ENCODE measurements at regions not wholly inside any gene's neighbourhood (a gene's known extent, or its start where the extent isn't known, plus 50 kb on each side); places are given as distances from the start of the nearest gene placed in this dataset.
"Not testable (repeated sequence)": the region's sequence is repeated elsewhere in the genome, so short reads cannot be mapped to it uniquely, and the experiment has no call there.

DNA sequence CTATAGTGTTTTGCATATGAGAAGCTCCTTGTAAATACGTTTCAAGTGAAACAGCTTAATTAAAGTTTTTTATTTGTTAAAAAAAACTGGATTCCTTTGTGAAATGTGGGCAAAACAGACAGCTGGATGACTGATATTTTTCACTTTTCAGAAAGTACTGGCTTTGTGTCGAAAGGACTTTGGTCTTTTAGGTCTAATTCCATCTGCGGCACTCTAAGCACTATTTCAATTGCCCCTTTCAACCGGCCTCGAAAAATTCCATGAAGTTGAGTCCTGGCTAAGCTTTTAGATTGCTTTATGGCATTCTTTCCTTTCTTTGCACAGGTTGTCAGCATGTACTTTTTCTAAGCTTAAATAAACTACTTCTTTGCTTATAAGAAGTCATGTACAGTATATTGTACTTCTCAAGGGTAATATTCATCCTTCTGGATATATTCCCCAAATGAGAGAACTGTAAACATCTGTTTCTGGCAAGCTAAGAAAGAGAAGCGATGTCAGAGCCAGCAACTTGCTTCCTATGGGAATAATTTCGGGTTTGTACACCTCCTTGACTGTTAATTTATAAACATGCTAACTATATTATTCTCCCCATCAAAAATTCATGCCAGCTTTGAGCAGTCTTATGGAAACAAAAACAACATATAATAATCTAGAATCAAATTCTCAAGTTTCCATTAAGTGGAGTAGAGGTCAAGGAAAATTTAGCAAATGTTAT, 611.3 kb downstream of the ETNK1 start:
- no peak for DNase-seq (ENCODE audit: low spot score)
- Mint-ChIP-seq H3K9me3 (no peaks in the 10 kb centered on the region), H3K4me1 (ENCODE audit: low read depth) (no peaks in the 10 kb centered on the region), H3K27me3 (ENCODE audit: low read depth) (no peaks in the 10 kb centered on the region), H3K36me3 (ENCODE audit: low read depth) (no peaks in the 10 kb centered on the region), H3K27ac (no peak overlapping the region), H3K4me3 (ENCODE audit: low read depth) (no peak overlapping the region)
- intact Hi-C loops (cut with micrococcal nuclease): no loop called here

DNA sequence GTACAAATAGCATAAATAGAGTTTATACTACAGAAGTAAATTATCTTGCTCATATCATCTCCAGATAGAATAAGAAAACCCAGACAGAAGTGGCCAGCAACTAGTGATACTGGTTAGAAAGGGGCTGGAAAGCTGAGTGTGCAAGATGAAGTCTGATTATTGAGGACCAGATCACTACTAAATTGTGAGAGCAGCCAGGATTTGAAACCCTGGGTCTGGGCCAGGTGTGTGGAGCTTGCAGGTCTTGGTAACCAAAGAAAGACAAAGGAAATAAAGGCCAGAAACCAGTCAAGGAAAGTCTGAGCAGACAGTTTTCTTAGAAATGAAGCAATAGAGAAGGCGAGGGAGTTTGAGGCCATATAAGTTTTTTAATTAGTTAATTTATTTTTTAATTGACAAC, 611.8 kb downstream of the ETNK1 start:
- H3K4me1 Mint-ChIP-seq (ENCODE audit: low read depth): no peaks in the 10 kb centered on the region
- no peak for DNase-seq (ENCODE audit: low spot score)
- no peaks in the 10 kb centered on the region for H3K36me3 Mint-ChIP-seq (ENCODE audit: low read depth)

DNA sequence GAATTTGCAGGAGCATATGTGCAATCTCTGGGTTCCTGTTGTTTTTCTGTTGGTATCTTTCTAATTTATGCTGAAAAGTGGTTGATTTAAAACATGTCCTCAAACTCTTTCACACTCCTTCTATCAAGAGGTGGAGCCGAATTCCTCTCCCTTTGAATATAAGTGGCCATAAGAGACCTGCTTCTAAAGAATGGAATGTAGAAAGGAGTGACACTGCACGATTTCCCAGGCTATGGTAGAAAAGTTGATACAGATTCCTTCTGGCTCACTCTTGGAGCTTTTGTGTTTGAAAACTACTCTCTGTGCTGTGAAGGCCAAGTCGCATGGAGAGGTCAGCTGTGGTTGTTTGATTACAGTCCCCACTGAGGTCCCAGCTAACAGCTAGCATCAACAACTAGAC, 613.2 kb downstream of the ETNK1 start:
- intact Hi-C loops (cut with micrococcal nuclease): no loop called here

More for the DNA sequence above, 611.8 kb downstream of the ETNK1 start:
- H3K4me3 Mint-ChIP-seq (ENCODE audit: low read depth): no peak overlapping the region
- H3K27me3 Mint-ChIP-seq (ENCODE audit: low read depth): no peaks in the 10 kb centered on the region
- no peaks in the 10 kb centered on the region for H3K9me3 Mint-ChIP-seq
- H3K27ac Mint-ChIP-seq: no peak overlapping the region
- intact Hi-C loops (cut with micrococcal nuclease): no loop called here

DNA sequence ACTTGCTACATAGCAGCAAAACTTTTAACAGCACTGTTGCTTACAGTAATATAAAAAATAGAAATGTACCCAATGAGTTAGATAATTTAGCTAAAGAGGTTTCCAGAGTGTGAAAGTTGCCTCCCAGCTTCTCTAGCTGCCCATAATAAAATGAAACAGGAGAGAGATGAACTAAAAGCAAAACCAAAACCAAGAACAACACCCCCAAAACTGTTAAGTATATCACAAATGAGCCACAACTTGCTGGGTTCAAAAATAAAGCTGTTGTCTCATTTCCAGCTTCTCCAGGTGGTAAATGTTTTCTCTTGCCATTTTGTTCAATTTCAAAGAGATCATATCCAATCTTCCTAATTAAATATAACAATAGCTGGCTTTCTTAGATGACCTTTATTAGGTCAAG, 614.0 kb downstream of the ETNK1 start:
- Mint-ChIP-seq H3K4me3 (ENCODE audit: low read depth) (no peak overlapping the region), H3K9me3 (no peaks in the 10 kb centered on the region), H3K27me3 (ENCODE audit: low read depth) (no peaks in the 10 kb centered on the region), H3K4me1 (ENCODE audit: low read depth) (no peaks in the 10 kb centered on the region), H3K36me3 (ENCODE audit: low read depth) (no peaks in the 10 kb centered on the region), H3K27ac (no peak overlapping the region)
- DNase-seq (ENCODE audit: low spot score): no peak
- intact Hi-C loops (cut with micrococcal nuclease): no loop called here

More for the DNA sequence above, 613.2 kb downstream of the ETNK1 start:
- Mint-ChIP-seq H3K4me3 (ENCODE audit: low read depth) (no peak overlapping the region), H3K4me1 (ENCODE audit: low read depth) (no peaks in the 10 kb centered on the region), H3K9me3 (no peaks in the 10 kb centered on the region), H3K27ac (no peak overlapping the region), H3K27me3 (ENCODE audit: low read depth) (no peaks in the 10 kb centered on the region), H3K36me3 (ENCODE audit: low read depth) (no peaks in the 10 kb centered on the region)
- no peak for DNase-seq (ENCODE audit: low spot score)

DNA sequence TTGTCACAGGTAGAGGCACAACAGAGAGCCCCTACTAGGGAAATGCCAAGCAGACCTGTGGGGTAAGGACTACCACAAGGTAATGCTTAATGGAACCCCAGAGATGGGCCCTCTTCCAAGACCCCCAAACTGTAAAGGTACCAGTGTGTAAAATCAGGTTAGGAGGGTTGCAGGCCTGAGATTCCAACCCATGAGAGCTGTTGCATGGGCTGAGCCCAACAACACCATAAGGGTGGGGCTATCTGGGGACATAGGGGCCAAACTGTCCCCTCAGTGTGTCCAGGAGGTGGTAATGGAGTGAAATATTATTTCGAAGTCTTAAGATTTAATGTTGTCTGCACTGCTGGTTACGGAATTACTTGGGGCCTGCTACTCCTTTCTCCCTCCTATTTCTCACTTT, 620.2 kb downstream of the ETNK1 start:
- no peak for DNase-seq (ENCODE audit: low spot score)
- no peaks in the 10 kb centered on the region for H3K4me1 Mint-ChIP-seq (ENCODE audit: low read depth)
- no peak overlapping the region for H3K27ac Mint-ChIP-seq
- H3K9me3 Mint-ChIP-seq: no peaks in the 10 kb centered on the region
- intact Hi-C loops (cut with micrococcal nuclease): no loop called here
- H3K4me3 Mint-ChIP-seq (ENCODE audit: low read depth): no peak overlapping the region
- H3K36me3 Mint-ChIP-seq (ENCODE audit: low read depth): no peaks in the 10 kb centered on the region
- no peaks in the 10 kb centered on the region for H3K27me3 Mint-ChIP-seq (ENCODE audit: low read depth)

DNA sequence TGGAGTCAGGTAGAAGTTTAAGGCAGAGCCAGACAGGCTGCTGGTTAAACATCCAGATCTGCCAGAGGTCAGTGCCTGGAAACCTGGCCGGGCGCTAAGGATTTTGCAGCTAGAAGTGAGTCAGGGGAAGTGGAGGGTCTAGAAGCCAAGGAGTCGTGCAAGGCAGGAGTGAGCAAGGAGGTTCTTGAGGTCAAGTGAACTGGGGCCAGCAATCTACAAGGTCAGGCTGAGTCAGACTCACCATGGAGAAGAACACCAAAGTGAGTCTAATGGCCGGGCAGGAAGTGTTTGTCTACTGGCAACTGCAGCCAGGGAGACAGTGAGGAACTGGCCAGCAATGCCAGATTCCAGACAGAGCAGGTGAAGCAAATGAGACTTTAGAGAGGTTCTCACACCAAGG, 628.2 kb downstream of the ETNK1 start:
- H3K4me3 Mint-ChIP-seq (ENCODE audit: low read depth): no peak overlapping the region
- H3K36me3 Mint-ChIP-seq (ENCODE audit: low read depth): no peaks in the 10 kb centered on the region
- no peak overlapping the region for H3K27ac Mint-ChIP-seq
- no peaks in the 10 kb centered on the region for H3K9me3 Mint-ChIP-seq
- intact Hi-C loops (cut with micrococcal nuclease): no loop called here
- H3K4me1 Mint-ChIP-seq (ENCODE audit: low read depth): no peaks in the 10 kb centered on the region
- no peaks in the 10 kb centered on the region for H3K27me3 Mint-ChIP-seq (ENCODE audit: low read depth)
- no peak for DNase-seq (ENCODE audit: low spot score)

DNA sequence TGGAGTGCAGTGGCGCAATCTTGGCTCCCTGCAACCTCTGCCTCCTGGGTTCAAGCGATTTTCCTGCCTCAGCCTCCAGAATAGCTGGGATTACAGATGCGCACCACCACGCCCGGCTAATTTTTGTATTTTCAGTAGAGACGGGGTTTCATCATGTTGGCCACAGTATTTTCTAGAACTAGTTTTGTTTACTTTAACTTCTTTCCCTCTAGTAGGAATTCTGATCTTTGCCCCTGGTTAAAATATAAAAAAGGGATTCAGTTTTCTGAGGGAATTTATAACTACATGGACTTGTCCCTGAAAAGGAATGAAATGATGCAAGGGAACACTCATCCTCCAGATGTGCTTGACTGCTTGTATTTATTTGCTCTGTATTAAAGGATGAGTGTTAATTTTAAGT, 628.9 kb downstream of the ETNK1 start:
- H3K36me3 Mint-ChIP-seq (ENCODE audit: low read depth); H3K9me3 Mint-ChIP-seq; intact Hi-C loops (cut with micrococcal nuclease); H3K27me3 Mint-ChIP-seq (ENCODE audit: low read depth); H3K4me3 Mint-ChIP-seq (ENCODE audit: low read depth); H3K27ac Mint-ChIP-seq; DNase-seq (ENCODE audit: low spot score); H3K4me1 Mint-ChIP-seq (ENCODE audit: low read depth): not testable (repeated sequence)

DNA sequence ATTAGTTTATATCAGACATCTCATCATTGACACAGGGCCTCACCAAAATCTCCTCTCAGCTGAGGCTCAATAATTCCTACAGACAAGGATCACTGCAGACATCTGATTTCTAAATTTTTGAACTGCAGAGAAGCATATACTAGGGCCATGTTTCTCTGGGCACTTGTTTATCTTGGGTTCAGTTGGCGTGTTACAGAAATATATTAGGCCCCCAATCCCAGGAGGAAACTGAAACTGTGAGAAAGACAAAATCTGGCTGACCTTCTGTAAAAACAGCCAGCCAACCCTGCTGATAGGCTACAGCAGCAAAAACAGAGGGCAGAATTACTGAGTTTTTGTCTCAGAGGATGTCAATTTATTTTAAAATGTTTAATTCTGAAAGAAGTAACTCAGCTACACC, 634.6 kb downstream of the ETNK1 start:
- H3K4me3 Mint-ChIP-seq (ENCODE audit: low read depth): no peak overlapping the region
- no peaks in the 10 kb centered on the region for H3K4me1 Mint-ChIP-seq (ENCODE audit: low read depth)

DNA sequence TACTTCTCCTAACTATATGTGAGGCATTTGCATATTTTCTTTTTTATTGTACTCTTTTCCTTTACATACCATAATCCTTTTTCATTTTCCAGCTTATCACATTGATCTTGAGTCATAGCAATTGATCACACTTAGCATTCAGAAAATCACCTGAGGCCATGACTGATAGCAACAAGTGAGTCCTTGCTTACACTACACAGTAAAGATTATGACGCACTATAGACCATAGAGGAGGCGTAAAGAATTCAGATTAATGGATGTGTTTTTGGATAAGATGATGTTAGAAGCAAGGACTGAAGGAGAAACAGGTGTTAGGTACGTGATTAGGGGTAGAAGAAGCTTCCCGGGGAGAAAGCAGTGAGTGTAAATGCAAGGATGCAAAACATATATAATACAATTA, 637.7 kb downstream of the ETNK1 start:
- intact Hi-C loops (cut with micrococcal nuclease): no loop called here
- DNase-seq (ENCODE audit: low spot score): no peak
- no peak overlapping the region for H3K27ac Mint-ChIP-seq
- H3K27me3 Mint-ChIP-seq (ENCODE audit: low read depth): no peaks in the 10 kb centered on the region
- H3K36me3 Mint-ChIP-seq (ENCODE audit: low read depth): no peaks in the 10 kb centered on the region
- H3K4me3 Mint-ChIP-seq (ENCODE audit: low read depth): no peak overlapping the region
- no peaks in the 10 kb centered on the region for H3K4me1 Mint-ChIP-seq (ENCODE audit: low read depth)
- H3K9me3 Mint-ChIP-seq: no peaks in the 10 kb centered on the region

More for the DNA sequence above, 634.6 kb downstream of the ETNK1 start:
- no peak for DNase-seq (ENCODE audit: low spot score)
- Mint-ChIP-seq H3K36me3 (ENCODE audit: low read depth) (no peaks in the 10 kb centered on the region), H3K27me3 (ENCODE audit: low read depth) (no peaks in the 10 kb centered on the region), H3K9me3 (no peaks in the 10 kb centered on the region), H3K27ac (no peak overlapping the region)
- intact Hi-C loops (cut with micrococcal nuclease): no loop called here

DNA sequence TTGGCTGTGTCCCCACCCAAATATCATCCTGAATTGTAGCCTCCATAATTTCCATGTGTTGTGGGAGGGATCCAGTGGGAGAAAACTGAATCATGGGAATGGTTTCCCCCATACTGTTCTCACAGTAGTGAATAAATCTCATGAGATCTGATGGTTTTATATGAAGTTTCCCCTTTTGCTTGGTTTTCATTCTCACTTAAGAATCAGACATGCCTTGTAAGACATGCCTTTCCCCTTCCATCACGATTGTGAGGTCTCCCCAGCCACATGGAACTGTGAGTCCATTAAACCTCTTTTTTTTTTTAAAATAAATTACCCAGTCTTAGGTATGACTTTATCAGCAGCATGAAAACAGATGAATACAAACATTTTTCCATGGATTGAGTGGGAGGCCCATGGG, 652.9 kb downstream of the ETNK1 start:
- intact Hi-C loops (cut with micrococcal nuclease): no loop called here
- Mint-ChIP-seq H3K36me3 (ENCODE audit: low read depth) (no peaks in the 10 kb centered on the region), H3K9me3 (peaks cover 9% of the 10 kb centered on the region), H3K4me1 (ENCODE audit: low read depth) (no peaks in the 10 kb centered on the region), H3K4me3 (ENCODE audit: low read depth) (no peak overlapping the region), H3K27me3 (ENCODE audit: low read depth) (no peaks in the 10 kb centered on the region), H3K27ac (no peak overlapping the region)
- DNase-seq (ENCODE audit: low spot score): no peak

DNA sequence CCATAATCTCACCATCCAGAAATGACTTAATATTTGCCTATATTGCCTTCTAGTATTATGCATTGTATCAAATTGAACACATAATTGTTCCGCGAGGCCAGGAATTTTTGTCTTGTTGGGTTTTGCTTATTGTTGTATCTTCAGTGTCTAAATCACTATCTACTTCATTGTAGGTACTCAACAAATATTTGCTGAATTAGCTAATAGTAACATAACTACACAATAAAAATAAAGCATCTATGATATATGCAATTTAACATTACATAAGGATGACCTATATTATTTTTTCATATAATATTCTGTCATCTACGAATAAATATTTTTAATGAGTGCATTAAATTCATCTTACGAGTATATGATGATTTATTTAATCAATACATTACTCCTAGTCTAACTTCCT, 656.3 kb downstream of the ETNK1 start:
- Mint-ChIP-seq H3K36me3 (ENCODE audit: low read depth) (no peaks in the 10 kb centered on the region), H3K27me3 (ENCODE audit: low read depth) (no peaks in the 10 kb centered on the region), H3K4me3 (ENCODE audit: low read depth) (no peak overlapping the region), H3K9me3 (peaks cover 16% of the 10 kb centered on the region), H3K27ac (no peak overlapping the region), H3K4me1 (ENCODE audit: low read depth) (no peaks in the 10 kb centered on the region)
- DNase-seq (ENCODE audit: low spot score): no peak
- intact Hi-C loops (cut with micrococcal nuclease): no loop called here

DNA sequence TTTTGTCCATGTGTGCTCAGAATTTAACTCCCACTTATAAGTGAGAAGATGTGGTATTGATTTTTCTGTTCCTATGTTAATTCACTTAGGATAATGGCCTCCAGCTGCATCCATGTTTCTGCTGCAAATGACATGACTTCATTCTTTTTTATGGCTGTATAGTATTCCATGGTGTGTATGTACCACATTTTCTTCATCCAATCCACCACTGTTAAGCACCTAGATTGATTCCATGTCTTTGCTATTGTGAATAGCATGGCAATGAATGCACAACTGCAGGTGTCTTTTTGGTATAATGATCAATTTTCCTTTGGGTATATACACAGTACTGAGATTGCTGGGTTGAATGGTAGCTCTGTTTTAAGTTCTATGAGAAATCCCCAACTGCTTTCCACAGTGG, 657.7 kb downstream of the ETNK1 start:
- Mint-ChIP-seq H3K4me3 (ENCODE audit: low read depth) (no peak overlapping the region), H3K27me3 (ENCODE audit: low read depth) (no peaks in the 10 kb centered on the region), H3K4me1 (ENCODE audit: low read depth) (no peaks in the 10 kb centered on the region), H3K27ac (no peak overlapping the region), H3K36me3 (ENCODE audit: low read depth) (no peaks in the 10 kb centered on the region), H3K9me3 (peaks cover 16% of the 10 kb centered on the region)
- intact Hi-C loops (cut with micrococcal nuclease): no loop called here
- no peak for DNase-seq (ENCODE audit: low spot score)

DNA sequence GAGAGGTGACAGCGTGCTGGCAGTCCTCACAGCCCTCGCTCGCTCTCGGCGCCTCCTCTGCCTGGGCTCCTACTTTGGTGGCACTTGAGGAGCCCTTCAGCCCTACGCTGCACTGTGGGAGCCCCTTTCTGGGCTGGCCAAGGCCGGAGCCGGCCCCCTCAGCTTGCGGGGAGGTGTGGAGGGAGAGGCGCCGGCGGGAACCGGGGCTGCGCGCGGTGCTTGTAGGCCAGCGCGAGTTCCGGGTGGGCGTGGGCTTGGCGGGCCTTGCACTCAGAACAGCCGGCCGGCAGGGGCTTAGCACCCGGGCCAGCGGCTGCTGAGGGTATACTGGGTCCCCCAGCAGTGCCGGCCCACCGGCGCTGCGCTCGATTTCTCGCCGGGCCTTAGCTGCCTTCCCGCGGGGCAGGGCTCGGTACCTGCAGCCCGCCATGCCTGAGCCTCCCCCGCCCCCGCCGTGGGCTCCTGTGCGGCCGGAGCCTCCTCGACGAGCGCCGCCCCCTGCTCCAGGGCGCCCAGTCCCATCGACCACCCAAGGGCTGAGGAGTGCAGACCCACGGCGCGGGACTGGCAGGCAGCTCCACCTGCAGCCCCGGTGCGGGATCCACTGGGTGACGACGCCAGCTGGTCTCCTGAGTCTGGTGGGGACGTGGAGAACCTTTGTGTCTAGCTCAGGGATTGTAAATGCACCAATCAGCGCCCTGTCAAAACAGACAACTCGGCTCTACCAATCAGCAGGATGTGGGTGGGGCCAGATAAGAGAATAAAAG, 661.0 kb downstream of the ETNK1 start:
- H3K36me3 Mint-ChIP-seq (ENCODE audit: low read depth); H3K4me3 Mint-ChIP-seq (ENCODE audit: low read depth); DNase-seq (ENCODE audit: low spot score); H3K27ac Mint-ChIP-seq; H3K4me1 Mint-ChIP-seq (ENCODE audit: low read depth); intact Hi-C loops (cut with micrococcal nuclease); H3K27me3 Mint-ChIP-seq (ENCODE audit: low read depth): not testable (repeated sequence)
- peaks cover 21% of the 10 kb centered on the region for H3K9me3 Mint-ChIP-seq

Data from activated T-helper 2 cell treated with anti-CD3 and anti-CD28 coated beads, Interferon-gamma antibody, Interleukin-2, Interleukin-4, amounts not matched to agents 10 μg/mL and 5 μg/mL and 100 μg/mL, durations not matched to agents 14 hours and 24 hours and 36 hours (primary cell).